Activated CD4-positive, alpha-beta memory T cell treated with anti-CD3 and anti-CD28 coated beads, Interleukin-2, amount 10 ng/mL, durations not matched to agents 7 days and 5 days (primary cell): ENCODE measurements at regions not wholly inside any gene's neighbourhood (a gene's known extent, or its start where the extent isn't known, plus 50 kb on each side); places are given as distances from the start of the nearest gene placed in this dataset.
"Not testable (repeated sequence)": the region's sequence is repeated elsewhere in the genome, so short reads cannot be mapped to it uniquely, and the experiment has no call there.

Experiments used
- CTCF ChIA-PET: fragments of 350-600 bp; sonication (Branson Sonifier 250); formaldehyde crosslinking; loops from one replicate; lab custom pipeline; 2021; ENCODE audit warnings: antibody characterized with exemption, inconsistent platforms; lab: Charles Lee
- POLR2A ChIA-PET: fragments of 350-600 bp; sonication (Branson Sonifier 250); formaldehyde crosslinking; loops from one replicate; lab custom pipeline; 2021; ENCODE audit warnings: antibody characterized with exemption; lab: Charles Lee
- DNase-seq: peaks from one replicate; pipeline ENCODE4 v3.0.0-alpha.2; 2020
- H3K27ac Mint-ChIP-seq: one replicate; pipeline ENCODE4 v1.8.0; 2021; ENCODE audit warnings: mild to moderate bottlenecking, mixed read lengths
- H3K27me3 Mint-ChIP-seq: one replicate; pipeline ENCODE4 v1.8.0; 2021; ENCODE audit warnings: mixed read lengths
- H3K36me3 Mint-ChIP-seq: one replicate; pipeline ENCODE4 v1.8.0; 2021; ENCODE audit warnings: low read depth, mixed read lengths
- H3K4me1 Mint-ChIP-seq: one replicate; pipeline ENCODE4 v1.8.0; 2021; ENCODE audit warnings: mixed read lengths
- H3K4me3 Mint-ChIP-seq: one replicate; pipeline ENCODE4 v1.8.0; 2021; ENCODE audit warnings: mild to moderate bottlenecking, mixed read lengths
- H3K9me3 Mint-ChIP-seq: one replicate; pipeline ENCODE4 v1.8.0; 2021; ENCODE audit warnings: mixed read lengths

DNA sequence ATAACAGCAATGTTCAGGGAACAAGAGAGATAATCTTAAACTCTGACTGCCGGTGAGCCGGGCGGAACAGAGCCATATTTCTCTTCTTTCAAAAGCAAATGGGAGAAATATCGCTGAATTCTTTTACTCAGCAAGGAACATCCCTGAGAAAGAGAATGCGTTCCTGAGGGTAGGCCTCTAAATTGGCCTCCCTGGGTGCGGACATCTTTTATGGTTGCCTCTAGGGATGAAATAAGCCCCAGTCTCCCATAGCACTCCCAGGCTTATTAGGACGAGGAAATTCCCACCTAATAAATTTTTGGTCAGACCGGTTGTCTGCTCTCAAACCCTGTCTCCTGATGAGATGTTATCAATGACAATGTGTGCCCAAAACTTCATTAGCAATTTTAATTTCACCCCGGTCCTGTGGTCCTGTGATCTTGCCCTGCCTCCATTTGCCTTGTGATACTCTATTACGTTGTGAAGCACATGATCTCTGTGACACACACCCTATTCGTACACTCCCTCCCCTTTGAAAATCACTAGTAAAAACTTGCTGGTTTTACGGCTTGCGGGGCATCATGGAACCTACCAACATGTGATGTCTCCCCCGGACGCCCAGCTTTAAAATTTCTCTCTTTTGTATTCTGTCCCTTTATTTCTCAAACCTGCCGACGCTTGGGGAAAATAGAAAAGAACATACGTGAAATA is 249.4 kb downstream of the RPL10L start:
- POLR2A ChIA-PET, CTCF ChIA-PET, H3K36me3 Mint-ChIP-seq, DNase-seq, H3K27ac Mint-ChIP-seq, H3K9me3 Mint-ChIP-seq, H3K27me3 Mint-ChIP-seq, H3K4me1 Mint-ChIP-seq, H3K4me3 Mint-ChIP-seq: not testable (repeated sequence)

DNA sequence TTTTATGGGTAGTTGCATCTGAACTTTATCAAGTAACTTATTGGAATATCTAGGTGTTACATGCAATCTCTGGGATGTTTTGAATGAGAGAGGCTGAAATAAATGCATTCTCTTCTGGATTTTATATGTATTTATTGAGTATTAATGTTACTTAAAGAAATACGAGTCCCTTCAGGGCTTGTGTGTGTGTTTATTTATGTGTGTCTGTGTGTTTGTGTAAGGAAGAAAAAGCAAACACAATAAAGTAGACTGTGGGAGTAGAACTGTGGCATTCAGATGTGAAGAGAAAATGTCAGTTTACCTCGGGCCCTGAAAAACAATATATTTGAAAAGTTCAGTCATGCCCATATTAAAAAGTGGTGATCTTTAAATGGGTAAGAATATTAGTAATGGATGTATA is 250.5 kb downstream of the RPL10L start:
- H3K4me3 Mint-ChIP-seq: no peak overlapping the region
- no peak overlapping the region for H3K27ac Mint-ChIP-seq
- ChIA-PET POLR2A (no interaction called here), CTCF (no interaction called here)
- no peak for DNase-seq
- H3K9me3 Mint-ChIP-seq: peaks cover 3% of the 10 kb centered on the region
- no peaks in the 10 kb centered on the region for H3K27me3 Mint-ChIP-seq
- H3K36me3 Mint-ChIP-seq: no peaks in the 10 kb centered on the region
- no peaks in the 10 kb centered on the region for H3K4me1 Mint-ChIP-seq

DNA sequence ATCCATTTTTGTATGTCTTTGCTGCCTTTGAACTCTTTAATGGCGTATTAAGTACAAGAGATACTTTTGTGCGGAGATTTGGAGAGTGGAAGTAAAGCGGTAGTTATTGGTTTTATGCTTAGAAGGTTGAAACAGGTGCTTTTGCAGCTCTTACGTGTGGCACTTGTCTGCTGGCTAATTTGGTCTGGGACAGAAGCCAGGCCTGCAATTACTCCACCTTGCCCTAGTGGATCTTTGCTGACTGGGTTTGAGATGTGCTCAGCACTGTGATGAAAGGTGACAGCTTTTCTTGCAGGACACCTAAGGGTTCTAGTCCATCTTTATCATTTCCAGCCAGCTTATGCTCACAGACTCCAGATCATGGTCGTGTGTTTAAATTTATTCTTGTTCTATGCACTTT is 252.5 kb downstream of the RPL10L start:
- CTCF ChIA-PET: no interaction called here
- Mint-ChIP-seq H3K4me1 (no peaks in the 10 kb centered on the region), H3K36me3 (no peaks in the 10 kb centered on the region), H3K9me3 (peaks cover 3% of the 10 kb centered on the region), H3K27me3 (no peaks in the 10 kb centered on the region), H3K4me3 (no peak overlapping the region), H3K27ac (no peak overlapping the region)
- no peak for DNase-seq
- POLR2A ChIA-PET: no interaction called here

DNA sequence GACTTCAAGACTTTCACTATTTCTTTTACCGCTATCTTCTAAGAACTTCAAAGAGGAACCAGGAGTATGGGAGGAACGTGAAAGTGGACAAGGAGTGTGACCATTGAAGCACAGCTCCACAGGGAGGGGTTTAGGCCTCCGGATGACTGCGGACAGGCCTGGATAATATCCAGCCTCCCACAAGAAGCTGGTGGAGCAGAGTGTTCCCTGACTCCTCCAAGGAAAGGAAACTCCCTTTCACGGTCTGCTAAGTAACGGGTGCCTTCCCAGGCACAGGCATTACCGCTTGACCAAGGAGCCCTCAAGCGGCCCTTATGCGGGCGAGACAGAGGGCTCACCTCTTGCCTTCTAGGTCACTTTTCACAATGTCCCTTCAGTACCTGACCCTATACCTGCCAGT is 267.0 kb downstream of the RPL10L start:
- ChIA-PET CTCF (no interaction called here), POLR2A (no interaction called here)
- Mint-ChIP-seq H3K27me3 (no peaks in the 10 kb centered on the region), H3K4me1 (no peaks in the 10 kb centered on the region), H3K9me3 (peaks cover 14% of the 10 kb centered on the region), H3K27ac (no peak overlapping the region), H3K36me3 (no peaks in the 10 kb centered on the region), H3K4me3 (no peak overlapping the region)
- DNase-seq: no peak

DNA sequence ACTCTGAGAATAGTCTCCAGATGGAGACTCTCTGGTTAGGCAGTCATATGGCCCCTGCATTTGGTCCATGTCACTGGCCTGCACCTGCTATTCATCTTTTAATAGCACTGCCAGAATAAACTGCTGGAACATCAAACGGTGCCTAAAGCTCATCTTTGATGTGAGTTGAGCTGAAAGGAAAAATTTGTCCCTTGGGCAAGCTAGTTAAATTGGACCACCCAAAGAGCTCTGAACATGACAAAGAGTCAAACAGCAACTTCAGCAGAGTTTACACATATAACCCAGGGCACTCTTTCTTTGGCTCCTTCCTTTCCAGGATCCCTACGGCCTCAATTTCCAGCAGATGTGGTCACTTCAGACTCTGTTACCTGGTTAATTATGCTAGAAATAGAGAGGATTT is 269.9 kb downstream of the RPL10L start:
- DNase-seq: no peak
- Mint-ChIP-seq H3K4me1 (no peaks in the 10 kb centered on the region), H3K36me3 (no peaks in the 10 kb centered on the region), H3K27ac (no peak overlapping the region), H3K9me3 (peaks cover 10% of the 10 kb centered on the region), H3K4me3 (no peak overlapping the region), H3K27me3 (no peaks in the 10 kb centered on the region)
- ChIA-PET CTCF (no interaction called here), POLR2A (no interaction called here)

DNA sequence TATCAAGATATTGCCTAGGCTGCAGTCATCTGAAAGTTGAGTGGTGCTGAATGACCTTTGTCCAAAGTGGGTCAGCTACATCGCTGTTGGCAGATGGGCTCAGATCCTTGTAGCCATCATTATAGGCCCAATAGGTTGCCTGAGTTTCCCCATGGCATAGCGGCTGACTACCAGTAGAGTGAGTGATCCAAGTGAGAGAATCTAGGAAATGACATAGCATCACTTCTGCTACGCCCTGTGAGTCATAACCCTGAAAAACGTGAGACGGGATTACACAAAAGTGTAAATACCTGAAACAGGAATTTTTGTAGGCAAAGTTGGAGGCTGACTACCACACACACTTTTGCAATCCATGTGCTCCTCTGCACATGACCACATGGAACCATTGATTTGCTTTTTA is 273.3 kb downstream of the RPL10L start:
- no peak overlapping the region for H3K27ac Mint-ChIP-seq
- no peak for DNase-seq
- POLR2A ChIA-PET: no interaction called here
- no peaks in the 10 kb centered on the region for H3K4me1 Mint-ChIP-seq
- CTCF ChIA-PET: no interaction called here
- no peaks in the 10 kb centered on the region for H3K27me3 Mint-ChIP-seq
- no peaks in the 10 kb centered on the region for H3K36me3 Mint-ChIP-seq
- H3K9me3 Mint-ChIP-seq: peaks cover 8% of the 10 kb centered on the region
- no peak overlapping the region for H3K4me3 Mint-ChIP-seq

DNA sequence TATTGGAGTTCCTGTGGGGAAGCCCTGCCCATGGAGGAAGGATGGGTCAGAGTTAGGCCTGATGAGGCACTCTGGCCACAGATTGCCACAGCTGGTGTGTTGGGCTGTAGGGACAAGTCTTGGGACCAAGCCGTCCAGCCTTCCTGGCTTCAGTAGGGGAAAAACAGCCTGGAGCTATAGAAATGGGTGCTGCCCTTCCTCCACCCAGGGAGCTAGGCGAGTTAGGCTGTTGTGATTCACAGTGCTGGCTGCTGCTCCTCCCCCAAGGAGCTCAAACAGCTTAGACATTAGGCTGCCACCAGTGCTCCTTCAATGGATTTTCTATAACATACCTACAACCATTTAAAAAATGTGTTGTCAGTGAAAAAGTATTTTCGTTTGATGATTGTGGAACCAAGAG is 274.3 kb downstream of the RPL10L start:
- H3K27me3 Mint-ChIP-seq: no peaks in the 10 kb centered on the region
- POLR2A ChIA-PET: no interaction called here
- CTCF ChIA-PET: no interaction called here

DNA sequence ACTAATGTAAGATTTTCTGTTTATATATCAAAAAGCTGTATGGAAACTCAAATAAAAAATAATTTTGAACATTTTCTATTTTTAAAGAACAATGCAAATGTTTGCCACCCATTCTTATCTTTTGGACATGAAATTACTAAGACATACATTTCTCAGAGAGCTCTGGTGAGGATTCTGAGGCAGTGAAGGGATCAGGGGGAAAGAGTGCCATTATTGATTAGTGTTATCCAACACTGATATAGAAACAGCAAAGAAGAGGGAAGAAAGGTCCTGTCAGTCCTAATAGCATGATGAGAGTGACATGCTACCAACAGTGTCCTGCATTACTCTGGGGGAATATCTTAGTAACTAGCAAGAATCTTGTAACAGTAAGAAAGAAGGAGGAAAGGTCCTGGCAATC is 282.2 kb downstream of the RPL10L start:
- POLR2A ChIA-PET: no interaction called here
- Mint-ChIP-seq H3K27ac (no peak overlapping the region), H3K4me3 (no peak overlapping the region), H3K27me3 (no peaks in the 10 kb centered on the region), H3K9me3 (peaks cover 17% of the 10 kb centered on the region), H3K36me3 (no peaks in the 10 kb centered on the region), H3K4me1 (no peaks in the 10 kb centered on the region)
- no peak for DNase-seq
- CTCF ChIA-PET: no interaction called here

More for the DNA sequence above, 274.3 kb downstream of the RPL10L start:
- Mint-ChIP-seq H3K36me3 (no peaks in the 10 kb centered on the region), H3K27ac (no peak overlapping the region), H3K4me1 (no peaks in the 10 kb centered on the region), H3K9me3 (peaks cover 7% of the 10 kb centered on the region), H3K4me3 (no peak overlapping the region)
- no peak for DNase-seq

DNA sequence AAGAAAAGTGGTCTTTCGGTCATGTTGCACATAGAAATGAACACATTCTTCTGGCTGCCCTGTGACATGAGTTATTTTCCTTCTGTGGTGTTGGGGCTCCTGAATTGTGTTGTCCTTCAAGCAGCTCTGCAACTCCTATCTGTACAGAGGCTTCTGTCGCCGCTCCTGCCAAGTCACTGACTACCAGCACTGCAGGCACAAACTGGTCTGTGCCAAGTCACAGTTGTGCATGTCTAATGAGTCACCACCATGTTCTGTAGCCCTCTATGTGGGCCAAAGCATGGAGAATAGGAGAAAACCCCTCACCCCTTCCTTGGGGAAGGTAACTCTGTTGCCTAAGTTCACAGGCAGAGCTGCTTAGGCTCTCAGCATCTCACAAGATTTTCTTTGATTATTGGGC is 283.3 kb downstream of the RPL10L start:
- Mint-ChIP-seq H3K27me3 (no peaks in the 10 kb centered on the region), H3K4me1 (no peaks in the 10 kb centered on the region), H3K27ac (no peak overlapping the region), H3K4me3 (no peak overlapping the region), H3K9me3 (peaks cover 19% of the 10 kb centered on the region), H3K36me3 (no peaks in the 10 kb centered on the region)
- ChIA-PET POLR2A (no interaction called here), CTCF (no interaction called here)
- no peak for DNase-seq

DNA sequence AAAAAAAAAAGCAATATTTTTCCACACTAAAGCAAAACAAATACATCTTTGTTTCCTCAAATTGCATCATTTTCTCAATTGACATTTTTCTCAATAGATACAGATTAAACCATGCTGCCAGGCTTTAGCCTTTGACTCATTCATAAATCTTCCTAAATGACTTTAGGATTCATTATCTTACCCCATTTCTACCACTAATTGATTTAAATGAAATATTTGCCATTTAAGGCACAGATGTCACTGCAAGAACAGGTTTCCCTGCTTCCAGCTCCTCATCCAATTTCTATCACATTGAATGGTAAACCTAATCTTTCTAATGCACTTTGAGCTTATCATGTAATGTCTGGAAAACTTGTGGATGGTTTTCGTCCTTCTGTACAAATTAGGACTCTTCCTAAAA is 298.7 kb downstream of the RPL10L start:
- Mint-ChIP-seq H3K27me3 (no peaks in the 10 kb centered on the region), H3K36me3 (no peaks in the 10 kb centered on the region), H3K27ac (no peak overlapping the region), H3K4me3 (no peak overlapping the region), H3K9me3 (peaks cover 4% of the 10 kb centered on the region), H3K4me1 (no peaks in the 10 kb centered on the region)
- ChIA-PET CTCF (no interaction called here), POLR2A (no interaction called here)
- DNase-seq: no peak

DNA sequence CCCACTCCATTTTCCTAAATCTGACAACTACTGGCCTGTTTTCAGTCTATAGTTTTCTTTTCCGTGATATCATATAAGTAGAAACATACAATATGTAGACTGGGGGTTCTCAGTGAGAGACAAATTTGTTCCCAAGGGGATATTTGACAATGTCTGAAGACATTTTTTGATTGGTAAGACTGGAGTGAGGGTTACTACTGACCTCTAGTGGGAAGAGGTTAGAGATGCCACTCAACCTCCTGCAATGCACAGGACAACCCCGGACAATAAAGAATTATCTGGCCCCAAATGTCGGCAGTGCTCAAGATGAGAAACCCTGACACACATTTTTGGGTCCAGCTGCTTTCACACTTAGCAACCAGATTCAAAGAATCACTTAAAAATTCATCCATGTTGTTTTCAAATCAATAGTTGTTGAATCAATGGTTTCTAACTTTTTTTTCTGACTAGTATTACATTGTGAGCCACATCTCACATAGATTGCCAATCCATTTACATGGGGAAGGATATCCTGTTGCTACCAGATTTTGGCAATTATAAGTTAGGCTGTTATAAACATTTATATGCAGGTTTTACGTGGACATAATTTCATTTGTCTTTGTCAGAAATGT is 307.1 kb downstream of the RPL10L start:
- Mint-ChIP-seq H3K4me3 (no peak overlapping the region), H3K9me3 (peaks cover 8% of the 10 kb centered on the region), H3K27ac (no peak overlapping the region), H3K36me3 (no peaks in the 10 kb centered on the region), H3K27me3 (no peaks in the 10 kb centered on the region), H3K4me1 (no peaks in the 10 kb centered on the region)
- ChIA-PET CTCF (no interaction called here), POLR2A (no interaction called here)
- DNase-seq: no peak

DNA sequence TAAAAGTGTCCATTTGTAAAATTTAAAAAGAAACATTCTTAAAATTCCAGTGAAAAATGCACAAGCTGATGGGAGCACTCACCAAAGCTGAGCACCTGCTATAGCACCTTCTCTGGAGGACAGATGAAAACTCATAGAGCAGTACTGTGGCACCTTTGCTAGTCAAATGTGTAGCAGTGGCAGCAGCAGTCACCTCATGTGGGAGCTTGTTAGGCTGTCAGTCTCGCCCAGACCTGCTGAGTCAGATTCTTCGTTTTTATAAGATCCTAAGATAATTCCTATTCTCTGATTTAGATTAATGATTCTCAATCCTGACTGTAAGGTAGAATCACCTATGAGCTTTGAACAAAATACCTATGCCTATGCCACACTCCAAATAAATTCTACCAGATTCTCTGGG is 325.8 kb downstream of the RPL10L start:
- Mint-ChIP-seq H3K36me3 (no peaks in the 10 kb centered on the region), H3K4me3 (no peak overlapping the region), H3K4me1 (no peaks in the 10 kb centered on the region), H3K27ac (no peak overlapping the region), H3K9me3 (peaks cover 11% of the 10 kb centered on the region), H3K27me3 (no peaks in the 10 kb centered on the region)
- no peak for DNase-seq
- ChIA-PET CTCF (no interaction called here), POLR2A (no interaction called here)

DNA sequence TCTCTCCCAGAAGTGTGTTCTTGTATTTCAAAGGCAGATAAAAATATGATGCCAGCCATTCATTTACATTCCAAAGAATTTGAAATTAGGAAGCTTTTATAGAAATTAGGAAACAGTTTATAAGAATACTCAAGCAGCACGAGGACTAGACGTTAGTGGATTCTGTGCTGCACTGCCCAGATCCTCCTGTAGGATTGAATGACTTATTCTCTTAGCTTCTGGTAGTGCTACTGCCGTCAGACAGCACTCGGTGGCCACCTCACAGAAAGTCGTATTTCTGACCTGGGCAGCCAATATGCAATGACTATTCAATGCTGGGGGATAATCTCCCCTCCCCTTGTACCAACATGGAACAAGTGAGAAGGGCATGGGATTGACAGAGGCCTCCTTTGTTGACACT is 326.4 kb downstream of the RPL10L start:
- ChIA-PET CTCF (no interaction called here), POLR2A (no interaction called here)
- Mint-ChIP-seq H3K4me1 (no peaks in the 10 kb centered on the region), H3K27me3 (no peaks in the 10 kb centered on the region), H3K36me3 (no peaks in the 10 kb centered on the region), H3K4me3 (no peak overlapping the region), H3K27ac (no peak overlapping the region), H3K9me3 (peaks cover 11% of the 10 kb centered on the region)
- no peak for DNase-seq

DNA sequence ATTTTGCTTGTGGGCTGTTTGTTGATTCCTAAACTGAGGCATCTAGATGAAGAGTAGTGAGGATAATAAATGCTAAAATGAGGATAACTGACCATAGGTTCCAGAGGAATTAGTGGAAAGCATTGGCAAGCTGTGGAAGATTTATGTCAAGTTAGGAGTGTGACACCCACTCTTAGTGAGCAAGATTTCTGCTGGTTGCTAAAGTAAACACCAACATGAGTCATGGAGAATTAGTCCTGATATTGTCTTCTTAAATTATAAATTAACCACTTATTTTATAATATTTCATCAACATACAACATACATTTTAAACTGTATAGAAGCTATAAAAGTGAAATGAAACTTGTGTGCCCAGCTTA is 328.2 kb downstream of the RPL10L start:
- Mint-ChIP-seq H3K9me3 (peaks cover 14% of the 10 kb centered on the region), H3K27ac (no peak overlapping the region), H3K36me3 (no peaks in the 10 kb centered on the region), H3K4me3 (no peak overlapping the region), H3K27me3 (no peaks in the 10 kb centered on the region), H3K4me1 (no peaks in the 10 kb centered on the region)
- ChIA-PET POLR2A (no interaction called here), CTCF (no interaction called here)
- no peak for DNase-seq
